Upper lobe of left lung (tissue), 4 donors: ENCODE measurements at regions not wholly inside any gene's neighbourhood (a gene's known extent, or its start where the extent isn't known, plus 50 kb on each side); places are given as distances from the start of the nearest gene placed in this dataset.

Experiments used
- EP300 ChIP-seq, 4 donors: sonication (generic); formaldehyde crosslinking; IDR thresholded peaks; one replicate each; pipeline ENCODE4 v1.5.1; 2017; ENCODE audit warnings: antibody characterized with exemption in 4 of 4, control low read depth in 2 of 4
- TF ChIP-seq, protein P1 (sequence below), 6 experiments: fragments of 450-650 bp in 4 of 6; fragments of 200-600 bp in 2 of 6; sonication (generic) in 2 of 6; IDR thresholded peaks; one replicate each; pipeline ENCODE4 v1.5.1; 2016 to 2019; ENCODE audit warnings: antibody characterized with exemption in 6 of 6

DNA sequence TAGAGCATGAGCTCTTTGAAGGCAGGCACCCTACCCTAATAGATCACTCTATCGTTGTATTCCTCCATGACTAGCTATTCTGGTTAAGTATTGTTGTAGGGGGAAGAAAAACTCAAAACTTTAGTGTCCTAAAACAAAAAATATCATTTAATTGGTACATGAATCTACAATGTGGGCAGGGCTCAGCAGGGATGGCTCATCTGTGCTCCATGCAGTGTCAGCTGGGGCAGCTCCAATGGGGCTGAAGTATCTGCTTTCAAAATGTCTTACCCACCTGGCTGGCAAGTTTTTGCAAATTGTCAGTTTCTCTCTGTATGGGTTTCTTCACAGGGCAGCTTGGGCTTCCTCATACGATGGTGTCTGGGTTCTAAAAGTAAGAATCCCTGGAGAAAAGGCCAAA is 83.2 kb upstream of the ITGA6 start:
- TF ChIP-seq, protein P1, sequence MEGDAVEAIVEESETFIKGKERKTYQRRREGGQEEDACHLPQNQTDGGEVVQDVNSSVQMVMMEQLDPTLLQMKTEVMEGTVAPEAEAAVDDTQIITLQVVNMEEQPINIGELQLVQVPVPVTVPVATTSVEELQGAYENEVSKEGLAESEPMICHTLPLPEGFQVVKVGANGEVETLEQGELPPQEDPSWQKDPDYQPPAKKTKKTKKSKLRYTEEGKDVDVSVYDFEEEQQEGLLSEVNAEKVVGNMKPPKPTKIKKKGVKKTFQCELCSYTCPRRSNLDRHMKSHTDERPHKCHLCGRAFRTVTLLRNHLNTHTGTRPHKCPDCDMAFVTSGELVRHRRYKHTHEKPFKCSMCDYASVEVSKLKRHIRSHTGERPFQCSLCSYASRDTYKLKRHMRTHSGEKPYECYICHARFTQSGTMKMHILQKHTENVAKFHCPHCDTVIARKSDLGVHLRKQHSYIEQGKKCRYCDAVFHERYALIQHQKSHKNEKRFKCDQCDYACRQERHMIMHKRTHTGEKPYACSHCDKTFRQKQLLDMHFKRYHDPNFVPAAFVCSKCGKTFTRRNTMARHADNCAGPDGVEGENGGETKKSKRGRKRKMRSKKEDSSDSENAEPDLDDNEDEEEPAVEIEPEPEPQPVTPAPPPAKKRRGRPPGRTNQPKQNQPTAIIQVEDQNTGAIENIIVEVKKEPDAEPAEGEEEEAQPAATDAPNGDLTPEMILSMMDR (IDR thresholded peaks at IDR 0.05) = no peak
- no peak for TF ChIP-seq EP300 (IDR thresholded peaks at IDR 0.05)
